H9 (cell line): ENCODE measurements at regions not wholly inside any gene's neighbourhood (a gene's known extent, or its start where the extent isn't known, plus 50 kb on each side); places are given as distances from the start of the nearest gene placed in this dataset.

ENCODE experiments used
- DNase-seq: peaks from one replicate; pipeline ENCODE4 v3.0.0-alpha.2; 2017
- H2AFZ ChIP-seq: one replicate; pipeline ENCODE4 v1.6.1; 2013; ENCODE audit warnings: mild to moderate bottlenecking, low read length, control low read depth, moderate library complexity
- H2AK5ac ChIP-seq: 2 replicates; pipeline ENCODE4 v1.6.1; 2013; ENCODE audit warnings: low read length, control low read depth, mixed read lengths; ENCODE audit not compliant: insufficient read length
- H2BK120ac ChIP-seq: one replicate; pipeline ENCODE4 v1.6.1; 2013; ENCODE audit warnings: low read depth, mild to moderate bottlenecking, low read length, control low read depth, inconsistent platforms; ENCODE audit not compliant: poor library complexity, severe bottlenecking
- H2BK12ac ChIP-seq: 2 replicates; pipeline ENCODE4 v1.6.1; 2013; ENCODE audit warnings: low read length, control low read depth, mixed read lengths, low read depth; ENCODE audit not compliant: insufficient read length
- H2BK15ac ChIP-seq: 2 replicates; pipeline ENCODE4 v1.6.1; 2013; ENCODE audit warnings: low read depth, low read length, control low read depth
- H2BK20ac ChIP-seq: one replicate; pipeline ENCODE4 v1.6.1; 2013; ENCODE audit warnings: low read depth, mild to moderate bottlenecking, low read length, control low read depth, inconsistent platforms; ENCODE audit not compliant: poor library complexity, severe bottlenecking
- H2BK5ac ChIP-seq: 2 replicates; pipeline ENCODE4 v1.6.1; 2013; ENCODE audit warnings: low read length, control low read depth, mixed read lengths; ENCODE audit not compliant: insufficient read length
- H3K14ac ChIP-seq: 2 replicates; pipeline ENCODE4 v1.6.1; 2013; ENCODE audit warnings: low read length, control low read depth; ENCODE audit not compliant: insufficient read depth
- H3K18ac ChIP-seq: 2 replicates; pipeline ENCODE4 v1.6.1; 2013; ENCODE audit warnings: low read depth, mild to moderate bottlenecking, mixed read lengths, low read length, control low read depth; ENCODE audit not compliant: insufficient read length
- H3K23ac ChIP-seq: 2 replicates; pipeline ENCODE4 v1.6.1; 2013; ENCODE audit warnings: low read length, control low read depth, mixed read lengths, low read depth; ENCODE audit not compliant: insufficient read length
- H3K23me2 ChIP-seq: 2 replicates; pipeline ENCODE4 v1.6.1; 2013; ENCODE audit warnings: low read depth, mild to moderate bottlenecking, mixed read lengths, low read length, control low read depth; ENCODE audit not compliant: insufficient read length, poor library complexity, severe bottlenecking
- H3K27ac ChIP-seq: 2 replicates; pipeline ENCODE4 v1.5.1; 2013; ENCODE audit warnings: low read length, control low read depth, mixed read lengths, low read depth; ENCODE audit not compliant: insufficient read length
- H3K27me3 ChIP-seq: 2 replicates; pipeline ENCODE4 v1.6.1; 2013; ENCODE audit warnings: low read length, control low read depth, inconsistent platforms; ENCODE audit not compliant: insufficient read depth
- H3K4ac ChIP-seq: 2 replicates; pipeline ENCODE4 v1.6.1; 2013; ENCODE audit warnings: low read depth, mild to moderate bottlenecking, control low read depth, inconsistent platforms, low read length, moderate library complexity
- H3K4me1 ChIP-seq: 2 replicates; pipeline ENCODE4 v1.6.1; 2013; ENCODE audit warnings: low read length, control low read depth, inconsistent platforms; ENCODE audit not compliant: insufficient read depth
- H3K4me2 ChIP-seq: 2 replicates; pipeline ENCODE4 v1.6.1; 2013; ENCODE audit warnings: low read length, control low read depth, mixed read lengths; ENCODE audit not compliant: insufficient read length, insufficient read depth
- H3K56ac ChIP-seq: 2 replicates; pipeline ENCODE4 v1.6.1; 2013; ENCODE audit warnings: low read depth, mild to moderate bottlenecking, mixed read lengths, low read length, control low read depth; ENCODE audit not compliant: insufficient read length
- H3K79me1 ChIP-seq: 2 replicates; pipeline ENCODE4 v1.6.1; 2013; ENCODE audit warnings: low read depth, mild to moderate bottlenecking, moderate library complexity, low read length, control low read depth, inconsistent platforms; ENCODE audit not compliant: insufficient read depth, poor library complexity, severe bottlenecking
- H3K79me2 ChIP-seq: 2 replicates; pipeline ENCODE4 v1.6.1; 2013; ENCODE audit warnings: low read length, control low read depth, inconsistent platforms; ENCODE audit not compliant: insufficient read depth
- H3K9ac ChIP-seq: 2 replicates; pipeline ENCODE4 v1.6.1; 2013; ENCODE audit warnings: low read length, control low read depth, mixed read lengths; ENCODE audit not compliant: insufficient read length; ENCODE audit errors: extremely low read depth
- H3K9me3 ChIP-seq: one replicate; pipeline ENCODE4 v1.6.1; 2013; ENCODE audit warnings: low read depth, low read length, inconsistent platforms; ENCODE audit not compliant: control insufficient read depth
- H3T11ph ChIP-seq: one replicate; pipeline ENCODE4 v1.6.1; 2013; ENCODE audit warnings: mild to moderate bottlenecking, low read length, control low read depth, inconsistent platforms
- H4K20me1 ChIP-seq: one replicate; pipeline ENCODE4 v1.6.1; 2013; ENCODE audit not compliant: control insufficient read depth, insufficient read length, insufficient read depth
- H4K5ac ChIP-seq: 2 replicates; pipeline ENCODE4 v1.6.1; 2013; ENCODE audit warnings: low read depth, mild to moderate bottlenecking, mixed read lengths, low read length, control low read depth; ENCODE audit not compliant: insufficient read length
- H4K8ac ChIP-seq: replicated peaks from 2 replicates; pipeline ENCODE4 v1.6.1; 2013; ENCODE audit warnings: low read length, control low read depth, mixed read lengths, low read depth; ENCODE audit not compliant: insufficient read length
- H4K91ac ChIP-seq: 2 replicates; pipeline ENCODE4 v1.6.1; 2013; ENCODE audit warnings: low read depth, mild to moderate bottlenecking, moderate library complexity, mixed read lengths, low read length, control low read depth; ENCODE audit not compliant: insufficient read length
- H3K27ac Mint-ChIP-seq, 3 experiments: 2 replicates in 2 of 3; 3 replicates in 1 of 3; pipeline ENCODE4 v1.8.0; 2020 to 2021; ENCODE audit warnings: mixed read lengths in 3 of 3, mild to moderate bottlenecking in 1 of 3, moderate library complexity in 1 of 3
- H3K27me3 Mint-ChIP-seq: 2 replicates; pipeline ENCODE4 v1.8.0; 2021; ENCODE audit warnings: low read depth, mild to moderate bottlenecking, moderate library complexity, mixed read lengths
- H3K36me3 Mint-ChIP-seq, 3 experiments: 2 replicates in 2 of 3; 3 replicates in 1 of 3; pipeline ENCODE4 v1.8.0; 2020 to 2021; ENCODE audit warnings: low read depth in 3 of 3, mixed read lengths in 3 of 3; ENCODE audit not compliant: insufficient read depth in 1 of 3
- H3K4me1 Mint-ChIP-seq, 2 experiments: 2 replicates each; pipeline ENCODE4 v1.8.0; 2020; ENCODE audit warnings: mixed read lengths in 2 of 2
- H3K4me3 Mint-ChIP-seq, 2 experiments: 2 replicates in 1 of 2; 3 replicates in 1 of 2; pipeline ENCODE4 v1.8.0; 2020 to 2021; ENCODE audit warnings: mild to moderate bottlenecking in 2 of 2, mixed read lengths in 2 of 2, moderate library complexity in 1 of 2
- H3K9me3 Mint-ChIP-seq, 2 experiments: 2 replicates in 1 of 2; 3 replicates in 1 of 2; pipeline ENCODE4 v1.8.0; 2020; ENCODE audit warnings: mild to moderate bottlenecking in 2 of 2, mixed read lengths in 2 of 2, moderate library complexity in 1 of 2
- WGBS: extraction: QIAGEN DNeasy Blood & Tissue Kit; methylation state at CpG from one replicate; pipeline ENCODE4 v1.1.7; 2013; ENCODE audit warnings: missing lambda C conversion rate, low lambda C conversion rate, mixed read lengths; ENCODE audit not compliant: insufficient read length; ENCODE audit errors: extremely low coverage; 5-methylcytosine and 5-hydroxymethylcytosine counted together
- TF ChIP-seq, protein P1 (sequence below): fragments of 200-600 bp; sonication (generic); conservative IDR thresholded peaks from 3 replicates; pipeline ENCODE4 v1.8.0; 2021; ENCODE audit warnings: antibody characterized with exemption, mild to moderate bottlenecking

DNA sequence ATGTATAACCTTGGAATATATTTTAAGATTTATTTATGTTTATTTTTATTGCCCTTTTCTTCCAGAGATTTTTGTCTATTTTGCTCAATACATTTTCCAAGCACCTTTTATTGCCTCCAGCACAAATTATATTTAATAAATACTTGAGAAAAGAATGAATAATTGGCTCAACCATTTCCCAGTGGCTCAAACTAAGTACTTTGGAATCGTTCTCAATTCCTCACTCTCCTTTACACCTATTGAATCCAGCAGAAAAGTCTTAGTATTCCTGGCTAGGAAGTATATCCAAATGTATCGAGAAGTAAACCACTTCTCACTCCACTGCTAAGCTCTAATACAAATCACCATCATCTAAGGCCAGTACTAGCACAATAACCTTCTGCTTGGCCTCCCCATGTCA lies 276.1 kb downstream of the NEBL start:
- Mint-ChIP-seq H3K4me3 (no peak overlapping the region), H3K27me3 (no peaks in the 10 kb centered on the region), H3K27ac (no peak overlapping the region), H3K36me3 (peaks cover 0 to 2% (median 0%) of the 10 kb centered on the region in 3 experiments; a peak in 2 of 7 replicates), H3K9me3 (no peaks in the 10 kb centered on the region), H3K4me1 (peaks cover 10% of the 10 kb centered on the region in 2 experiments)
- H2BK15ac ChIP-seq: no peak overlapping the region
- H3K14ac ChIP-seq: no peak overlapping the region
- TF ChIP-seq, protein P1, sequence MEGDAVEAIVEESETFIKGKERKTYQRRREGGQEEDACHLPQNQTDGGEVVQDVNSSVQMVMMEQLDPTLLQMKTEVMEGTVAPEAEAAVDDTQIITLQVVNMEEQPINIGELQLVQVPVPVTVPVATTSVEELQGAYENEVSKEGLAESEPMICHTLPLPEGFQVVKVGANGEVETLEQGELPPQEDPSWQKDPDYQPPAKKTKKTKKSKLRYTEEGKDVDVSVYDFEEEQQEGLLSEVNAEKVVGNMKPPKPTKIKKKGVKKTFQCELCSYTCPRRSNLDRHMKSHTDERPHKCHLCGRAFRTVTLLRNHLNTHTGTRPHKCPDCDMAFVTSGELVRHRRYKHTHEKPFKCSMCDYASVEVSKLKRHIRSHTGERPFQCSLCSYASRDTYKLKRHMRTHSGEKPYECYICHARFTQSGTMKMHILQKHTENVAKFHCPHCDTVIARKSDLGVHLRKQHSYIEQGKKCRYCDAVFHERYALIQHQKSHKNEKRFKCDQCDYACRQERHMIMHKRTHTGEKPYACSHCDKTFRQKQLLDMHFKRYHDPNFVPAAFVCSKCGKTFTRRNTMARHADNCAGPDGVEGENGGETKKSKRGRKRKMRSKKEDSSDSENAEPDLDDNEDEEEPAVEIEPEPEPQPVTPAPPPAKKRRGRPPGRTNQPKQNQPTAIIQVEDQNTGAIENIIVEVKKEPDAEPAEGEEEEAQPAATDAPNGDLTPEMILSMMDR: no peak
- no peaks in the 10 kb centered on the region for H3K79me1 ChIP-seq
- no peak overlapping the region for H3K4ac ChIP-seq
- no peak overlapping the region for H2BK120ac ChIP-seq
- no peak overlapping the region for H2BK12ac ChIP-seq
- H2AK5ac ChIP-seq: no peak overlapping the region
- H2BK20ac ChIP-seq: no peak overlapping the region
- H4K5ac ChIP-seq: no peak overlapping the region
- H3K23me2 ChIP-seq: no peaks in the 10 kb centered on the region
- H3K9ac ChIP-seq: no peak overlapping the region
- WGBS: no CpG with 5 or more reads among the region's 2 CpGs
- no peak overlapping the region for H4K91ac ChIP-seq
- no peaks in the 10 kb centered on the region for H4K20me1 ChIP-seq
- H2BK5ac ChIP-seq: no peak overlapping the region
- no peaks in the 10 kb centered on the region; the same call in 1 of the 2 replicates for H3K4me1 ChIP-seq
- no peak overlapping the region for H3K23ac ChIP-seq
- no peak overlapping the region for H3K4me2 ChIP-seq
- DNase-seq: no peak
- no peak overlapping the region for H3K27ac ChIP-seq
- H3K27me3 ChIP-seq: no peaks in the 10 kb centered on the region; the same call in 1 of the 2 replicates
- no peak overlapping the region for H3K56ac ChIP-seq
- H3T11ph ChIP-seq: no peak overlapping the region
- no peak overlapping the region for H2AFZ ChIP-seq
- H4K8ac ChIP-seq: no peak overlapping the region
- no peaks in the 10 kb centered on the region for H3K79me2 ChIP-seq
- no peak overlapping the region for H3K18ac ChIP-seq
- H3K9me3 ChIP-seq: no peaks in the 10 kb centered on the region
